Activated CD4-positive, alpha-beta T cell treated with anti-CD3 and anti-CD28 coated beads, Interleukin-2, amount 10 ng/mL, durations not matched to agents 24 days and 14 days (primary cell): ENCODE measurements at regions not wholly inside any gene's neighbourhood (a gene's known extent, or its start where the extent isn't known, plus 50 kb on each side); places are given as distances from the start of the nearest gene placed in this dataset.

Experiments used
- DNase-seq: peaks from one replicate; pipeline ENCODE4 v3.0.0; 2022
- H3K27ac Mint-ChIP-seq: one replicate; pipeline ENCODE4 v1.8.0; 2022; ENCODE audit warnings: mild to moderate bottlenecking, mixed read lengths
- H3K27me3 Mint-ChIP-seq: one replicate; pipeline ENCODE4 v1.8.0; 2022; ENCODE audit warnings: mixed read lengths
- H3K36me3 Mint-ChIP-seq: one replicate; pipeline ENCODE4 v1.8.0; 2022; ENCODE audit warnings: low read depth, mild to moderate bottlenecking, mixed read lengths
- H3K4me1 Mint-ChIP-seq: one replicate; pipeline ENCODE4 v1.8.0; 2021; ENCODE audit warnings: mixed read lengths
- H3K4me3 Mint-ChIP-seq: one replicate; pipeline ENCODE4 v1.8.0; 2022; ENCODE audit warnings: mild to moderate bottlenecking, moderate library complexity, mixed read lengths
- H3K9me3 Mint-ChIP-seq: one replicate; pipeline ENCODE4 v1.8.0; 2021; ENCODE audit warnings: mixed read lengths
- intact Hi-C: fragments of 100-400 bp; cut with micrococcal nuclease; formaldehyde crosslinking; loops from one replicate; pipeline ENCODE4 v1.15.1; 2023

DNA sequence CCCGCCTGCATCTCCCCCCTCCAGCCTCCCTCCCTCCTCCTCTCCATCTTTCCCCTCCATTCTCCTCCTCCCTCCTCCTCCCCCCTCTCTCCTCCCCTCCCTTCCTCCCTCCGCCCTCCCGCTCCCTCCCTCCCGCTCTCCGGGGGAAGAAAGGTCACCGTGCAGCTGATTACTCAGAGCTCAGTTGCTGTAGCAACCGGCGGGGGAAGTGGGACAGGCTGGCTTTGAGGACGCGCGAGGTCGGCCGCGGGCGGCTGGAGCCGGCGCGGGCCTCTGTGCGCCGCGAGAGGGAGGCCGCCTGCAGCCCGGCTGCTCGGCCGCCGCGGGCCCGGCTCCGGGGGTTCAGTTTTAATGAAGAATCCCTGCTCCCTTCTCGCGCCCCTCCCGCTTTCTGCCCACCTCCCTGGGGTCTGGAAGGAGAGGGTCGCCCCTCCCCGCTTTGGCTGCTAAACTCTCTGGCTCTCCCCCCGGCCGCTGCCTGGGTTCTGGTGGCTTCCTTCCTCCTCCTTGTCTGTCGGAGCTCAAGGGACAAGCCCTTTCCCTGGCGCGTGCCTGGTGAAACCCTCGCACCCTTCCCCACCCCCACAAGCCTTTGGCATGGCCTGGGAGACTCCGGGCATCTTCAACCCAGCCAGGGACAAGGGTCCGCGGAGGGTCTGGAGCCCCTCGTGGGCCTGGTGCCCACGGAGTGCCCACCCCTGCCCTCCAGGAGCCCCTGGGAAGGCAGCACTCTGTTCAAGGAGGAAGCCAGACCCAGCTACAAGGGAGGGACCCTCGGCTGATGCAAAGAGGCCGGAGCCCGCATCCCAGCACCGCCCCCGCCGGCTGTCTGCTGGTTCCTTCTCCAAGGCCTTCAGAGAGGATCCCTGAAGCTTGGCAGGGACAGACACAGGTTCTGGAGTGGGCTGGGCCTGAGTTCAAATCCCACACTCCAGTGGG lies 160.3 kb downstream of the C9orf50 start:
- no peaks in the 10 kb centered on the region for H3K27me3 Mint-ChIP-seq
- H3K9me3 Mint-ChIP-seq: peaks cover 13% of the 10 kb centered on the region
- H3K27ac Mint-ChIP-seq: peak overlapping the region; percentile 93
- H3K36me3 Mint-ChIP-seq: no peaks in the 10 kb centered on the region
- intact Hi-C loops: loop anchor here (1.0 kb wide), 3 partner anchors 24 to 283 kb away; no protein-coding TSS in a partner anchor
- peaks cover 39% of the 10 kb centered on the region for H3K4me1 Mint-ChIP-seq
- H3K4me3 Mint-ChIP-seq: peak overlapping the region; percentile 83
- peak; percentile 96 for DNase-seq

DNA sequence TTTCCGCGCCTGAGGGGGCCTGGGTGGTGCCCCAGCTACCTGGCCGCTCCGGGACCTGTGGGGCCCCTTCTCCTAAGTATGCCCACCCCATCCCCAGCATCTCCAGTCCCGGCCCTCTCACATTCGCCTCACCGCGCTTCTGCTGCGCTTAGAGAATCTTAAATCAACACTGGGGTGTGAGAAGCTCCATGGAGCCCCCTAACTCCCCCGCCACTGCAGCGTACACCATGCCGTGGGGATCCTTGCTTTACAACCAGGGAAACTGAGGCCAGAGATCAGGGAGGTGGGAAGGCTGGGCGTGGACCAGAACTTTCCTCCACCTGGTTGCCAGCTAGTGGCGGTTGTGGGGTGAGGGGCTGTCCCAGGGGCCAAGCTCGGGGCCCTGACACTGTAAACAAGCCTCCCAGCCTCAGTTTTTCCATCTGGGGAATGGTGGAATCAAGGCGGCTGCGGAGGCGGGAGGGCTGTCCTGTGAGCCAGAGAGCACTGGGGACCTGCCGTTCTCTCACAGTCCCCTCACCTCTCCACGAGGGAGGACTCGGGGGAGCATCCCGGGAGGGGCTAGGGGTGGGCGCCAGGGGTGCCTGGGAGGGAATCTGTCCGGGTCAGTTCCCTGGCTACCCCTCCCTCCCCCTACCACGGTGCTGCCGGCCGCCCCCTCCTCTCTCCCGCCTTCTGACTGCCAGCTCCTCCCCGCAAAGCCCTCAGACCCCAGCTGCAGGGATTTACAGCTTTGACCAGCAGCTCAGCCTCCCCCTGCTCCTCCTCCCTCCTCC lies 161.2 kb downstream of the C9orf50 start:
- peaks cover 36% of the 10 kb centered on the region for H3K4me1 Mint-ChIP-seq
- H3K4me3 Mint-ChIP-seq: peak overlapping the region; percentile 83
- peaks cover 13% of the 10 kb centered on the region for H3K9me3 Mint-ChIP-seq
- no peaks in the 10 kb centered on the region for H3K27me3 Mint-ChIP-seq
- intact Hi-C loops: loop anchor here (1.0 to 2.0 kb wide), 5 partner anchors 23 to 282 kb away; no protein-coding TSS in a partner anchor
- peak; percentile 78 for DNase-seq
- peak overlapping the region; percentile 93 for H3K27ac Mint-ChIP-seq
- H3K36me3 Mint-ChIP-seq: no peaks in the 10 kb centered on the region

DNA sequence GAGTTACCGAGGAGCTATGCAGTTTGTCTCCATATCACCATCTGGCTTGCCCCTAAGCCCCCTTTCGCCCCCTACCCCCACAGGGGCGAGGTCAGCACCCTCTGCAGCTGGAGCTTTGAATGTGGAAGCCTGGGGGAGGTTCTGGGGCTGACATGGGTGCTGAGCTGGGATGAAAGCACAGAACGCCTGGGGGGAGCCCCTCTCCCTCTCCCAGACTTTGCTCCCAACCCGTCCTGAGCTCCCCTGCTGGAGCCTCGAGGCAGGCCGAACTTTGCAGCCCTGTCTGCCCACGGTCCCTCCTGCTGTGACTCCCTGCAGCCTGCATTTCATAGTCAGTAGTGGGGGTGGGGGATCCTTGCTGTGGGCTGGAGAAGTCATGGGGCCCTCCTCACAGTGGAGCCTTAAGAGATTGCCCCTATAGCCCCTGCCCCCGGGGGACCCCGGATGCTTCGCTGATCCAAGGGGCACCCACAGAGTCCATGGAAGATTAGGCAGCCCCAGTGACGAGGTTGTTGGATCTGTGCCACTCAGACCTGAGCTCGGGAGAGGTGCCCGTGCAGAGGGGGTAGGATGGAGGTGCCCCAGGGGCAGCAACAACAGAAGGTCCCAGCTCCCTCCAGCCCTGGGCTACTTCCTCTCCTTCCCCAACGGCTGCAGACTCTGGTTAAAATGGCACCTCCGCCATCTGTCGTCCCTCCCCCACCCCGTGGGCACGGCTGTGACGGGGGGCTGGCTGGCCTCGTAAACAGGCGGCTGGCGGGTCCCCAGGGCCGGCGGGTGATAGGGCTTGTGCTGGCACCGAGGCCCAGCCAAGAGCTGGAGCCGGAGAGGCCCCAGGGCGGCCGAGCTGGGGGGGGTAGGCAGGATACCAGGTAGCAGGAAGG lies 162.0 kb downstream of the C9orf50 start:
- H3K4me3 Mint-ChIP-seq: peak overlapping the region; percentile 55

DNA sequence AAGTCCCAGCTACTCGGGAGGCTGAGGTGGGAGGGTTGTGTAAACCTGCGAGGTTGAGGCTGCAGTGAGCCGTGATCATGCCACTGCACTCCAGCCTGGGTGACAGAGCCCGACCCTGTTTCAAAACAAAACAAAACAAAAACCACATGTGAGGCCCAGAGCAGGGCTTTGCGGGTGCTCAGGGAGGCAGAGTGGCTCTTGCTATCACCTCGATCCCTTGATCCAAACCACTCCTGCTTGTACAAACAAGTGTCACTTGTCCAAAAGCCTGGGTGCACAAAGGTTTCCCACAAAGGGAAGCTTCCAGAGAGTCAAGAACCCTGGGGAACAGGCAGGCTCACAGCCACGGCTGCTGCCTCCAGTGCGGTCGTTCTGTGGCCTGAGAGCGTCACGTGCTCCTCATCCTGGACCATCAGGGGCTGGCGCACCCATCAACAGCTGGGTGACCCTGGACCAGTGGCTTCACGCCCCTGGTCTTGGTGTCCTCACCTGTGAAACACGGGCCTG lies 162.7 kb downstream of the C9orf50 start:
- peaks cover 39% of the 10 kb centered on the region for H3K4me1 Mint-ChIP-seq
- H3K4me3 Mint-ChIP-seq: peak overlapping the region; percentile 55
- peaks cover 16% of the 10 kb centered on the region for H3K9me3 Mint-ChIP-seq
- intact Hi-C loops: loop anchor here (1.0 to 2.0 kb wide), 3 partner anchors 21 to 221 kb away; no protein-coding TSS in a partner anchor
- DNase-seq: peak; percentile 93
- no peaks in the 10 kb centered on the region for H3K27me3 Mint-ChIP-seq
- peak overlapping the region; percentile 90 for H3K27ac Mint-ChIP-seq
- no peaks in the 10 kb centered on the region for H3K36me3 Mint-ChIP-seq

More for the DNA sequence above, 162.0 kb downstream of the C9orf50 start:
- H3K36me3 Mint-ChIP-seq: no peaks in the 10 kb centered on the region
- intact Hi-C loops: loop anchor here (1.0 to 2.0 kb wide), 3 partner anchors 22 to 222 kb away; no protein-coding TSS in a partner anchor
- H3K27ac Mint-ChIP-seq: peak overlapping the region; percentile 93
- peaks cover 13% of the 10 kb centered on the region for H3K9me3 Mint-ChIP-seq
- peak; percentile 72 for DNase-seq
- H3K4me1 Mint-ChIP-seq: peaks cover 37% of the 10 kb centered on the region
- no peaks in the 10 kb centered on the region for H3K27me3 Mint-ChIP-seq

DNA sequence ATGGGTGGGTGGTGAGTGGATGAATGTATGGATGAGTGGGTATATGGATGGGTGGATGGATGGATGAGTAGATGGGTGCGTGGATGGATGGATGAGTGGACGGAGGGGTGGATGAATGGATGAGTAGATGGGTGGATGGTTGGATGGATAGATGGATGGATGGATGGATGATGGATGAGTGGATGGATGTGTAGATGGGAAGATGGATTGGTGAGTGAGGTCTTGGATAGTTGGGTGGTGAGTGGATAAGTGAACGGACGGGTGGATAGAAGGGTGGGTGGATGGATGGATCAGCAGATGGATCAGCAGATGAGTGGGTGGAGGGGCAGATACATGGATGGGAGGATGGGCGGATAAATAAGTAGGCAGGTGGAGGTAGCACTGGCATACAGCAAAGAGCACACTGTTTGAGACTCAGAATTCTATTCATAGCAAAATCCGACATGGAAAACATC lies 163.5 kb downstream of the C9orf50 start:
- Mint-ChIP-seq H3K4me3 (peak overlapping the region; percentile 29), H3K36me3 (no peaks in the 10 kb centered on the region), H3K27ac (peak overlapping the region; percentile 2), H3K9me3 (peaks cover 16% of the 10 kb centered on the region), H3K4me1 (peaks cover 41% of the 10 kb centered on the region), H3K27me3 (peaks cover 2% of the 10 kb centered on the region)
- intact Hi-C loops: no loop called here
- DNase-seq: no peak

DNA sequence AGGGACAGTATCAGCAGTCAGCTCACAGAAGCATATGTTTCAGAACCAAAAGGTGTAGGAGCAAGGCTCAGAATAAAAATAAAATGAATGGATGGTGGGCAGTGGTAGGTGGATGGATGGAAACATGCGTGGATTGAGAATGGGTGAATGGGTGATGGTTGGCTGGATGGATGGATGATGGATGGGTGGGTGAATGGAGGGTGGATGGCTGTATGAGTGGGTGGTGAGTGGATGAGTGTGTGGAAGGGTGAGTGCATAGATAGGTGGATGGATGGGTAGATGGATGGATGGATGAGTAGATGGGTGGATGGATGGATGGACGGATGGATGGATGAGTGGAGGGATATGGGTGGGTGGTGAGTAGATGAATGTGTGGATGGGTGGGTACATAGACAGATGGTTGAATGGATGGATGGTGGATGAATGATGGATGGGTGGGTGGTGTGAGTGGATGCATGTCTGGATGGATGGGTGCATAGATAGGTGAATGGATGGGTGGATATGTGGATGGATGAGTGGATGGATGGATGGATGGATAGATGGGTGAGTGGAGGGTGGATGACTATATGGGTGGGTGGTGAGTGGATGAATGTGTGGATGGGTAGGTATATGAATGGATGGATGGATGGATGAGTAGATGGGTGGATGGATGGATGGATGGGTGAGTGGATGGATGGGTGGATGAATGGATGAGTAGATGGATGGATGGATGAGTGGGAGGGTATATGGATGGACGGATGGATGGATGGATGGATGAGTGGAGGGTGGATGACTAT lies 164.2 kb downstream of the C9orf50 start:
- intact Hi-C loops: no loop called here
- Mint-ChIP-seq H3K36me3 (no peaks in the 10 kb centered on the region), H3K4me3 (peak overlapping the region; percentile 29), H3K27me3 (peaks cover 5% of the 10 kb centered on the region), H3K4me1 (peaks cover 45% of the 10 kb centered on the region), H3K9me3 (peaks cover 16% of the 10 kb centered on the region), H3K27ac (peak overlapping the region; percentile 51)
- no peak for DNase-seq

DNA sequence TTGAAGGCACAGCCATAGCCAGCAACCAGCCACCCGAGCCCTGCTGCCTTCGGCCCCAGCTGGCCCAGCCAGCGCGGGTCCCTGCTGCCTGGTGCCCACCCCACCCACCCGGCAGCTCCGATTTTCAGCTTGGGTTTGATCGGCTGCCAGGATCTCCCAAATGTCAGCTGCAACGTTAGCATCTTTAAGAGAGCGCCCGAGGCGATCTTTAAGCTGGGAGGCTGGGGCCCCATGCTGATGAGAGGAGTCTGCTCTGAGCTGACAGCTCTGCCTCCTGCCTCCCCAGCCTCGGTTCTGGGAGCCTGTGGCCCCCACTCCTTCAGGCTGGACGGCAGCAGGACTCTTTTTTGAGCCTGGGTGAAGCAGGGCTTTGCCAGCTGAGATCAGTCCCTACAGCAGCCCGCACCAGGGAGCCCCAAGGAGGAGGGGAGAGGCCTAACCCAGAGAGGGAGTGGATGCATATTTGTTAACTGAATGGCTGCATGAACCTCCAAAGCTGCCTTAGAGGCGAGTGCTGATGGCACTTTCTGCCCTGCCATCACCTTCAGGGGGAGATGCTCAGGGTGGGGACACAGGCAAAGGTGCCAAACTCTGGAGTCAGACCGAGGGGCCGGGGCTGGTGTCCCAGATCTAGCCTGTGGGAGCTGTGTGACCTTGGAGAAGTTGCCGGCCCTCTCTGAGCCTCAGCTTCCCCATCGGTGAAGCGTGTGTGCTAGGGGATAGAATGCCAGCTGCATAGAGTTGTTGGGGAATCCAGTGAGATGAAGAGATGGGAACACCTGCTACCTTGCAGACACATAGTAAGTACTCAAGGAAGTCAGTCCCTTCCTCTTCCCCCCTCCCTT lies 165.5 kb downstream of the C9orf50 start:
- Mint-ChIP-seq H3K4me1 (peaks cover 45% of the 10 kb centered on the region), H3K27me3 (peaks cover 5% of the 10 kb centered on the region), H3K27ac (peak overlapping the region; percentile 72), H3K9me3 (peaks cover 16% of the 10 kb centered on the region), H3K4me3 (no peak overlapping the region), H3K36me3 (no peaks in the 10 kb centered on the region)
- intact Hi-C loops: no loop called here
- no peak for DNase-seq

DNA sequence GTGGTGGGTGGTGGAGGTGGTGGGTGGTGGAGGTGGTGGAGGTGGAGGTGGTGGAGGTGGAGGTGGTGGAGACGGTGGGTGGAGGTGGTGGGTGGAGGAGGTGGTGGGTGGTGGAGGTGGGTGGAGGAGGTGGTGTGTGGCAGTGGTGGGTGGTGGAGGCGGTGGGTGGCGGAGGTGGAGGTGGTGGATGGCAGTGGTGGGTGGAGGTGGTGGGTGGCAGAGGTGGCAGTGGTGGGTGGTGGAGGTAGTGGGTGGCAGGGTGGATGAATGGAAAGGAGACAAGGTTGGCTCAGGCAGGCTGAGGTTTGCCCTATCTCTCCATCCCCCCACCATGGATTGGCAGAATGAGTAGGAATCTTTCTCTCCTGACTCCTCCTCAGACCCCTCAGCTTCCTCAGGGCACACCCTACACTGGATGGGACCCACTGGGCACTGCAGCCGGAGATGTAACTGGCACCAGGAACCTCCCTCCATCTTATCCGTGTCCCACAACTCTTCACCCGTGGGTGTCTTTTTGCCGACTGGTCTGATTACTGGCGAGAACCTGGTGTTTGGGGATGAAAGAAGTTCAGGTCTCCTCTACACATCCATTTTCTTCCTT lies 166.3 kb downstream of the C9orf50 start:
- intact Hi-C loops: no loop called here
- Mint-ChIP-seq H3K9me3 (peaks cover 16% of the 10 kb centered on the region), H3K36me3 (no peaks in the 10 kb centered on the region), H3K4me1 (peaks cover 43% of the 10 kb centered on the region), H3K4me3 (no peak overlapping the region), H3K27me3 (peaks cover 5% of the 10 kb centered on the region), H3K27ac (peak overlapping the region; percentile 72)
- no peak for DNase-seq

DNA sequence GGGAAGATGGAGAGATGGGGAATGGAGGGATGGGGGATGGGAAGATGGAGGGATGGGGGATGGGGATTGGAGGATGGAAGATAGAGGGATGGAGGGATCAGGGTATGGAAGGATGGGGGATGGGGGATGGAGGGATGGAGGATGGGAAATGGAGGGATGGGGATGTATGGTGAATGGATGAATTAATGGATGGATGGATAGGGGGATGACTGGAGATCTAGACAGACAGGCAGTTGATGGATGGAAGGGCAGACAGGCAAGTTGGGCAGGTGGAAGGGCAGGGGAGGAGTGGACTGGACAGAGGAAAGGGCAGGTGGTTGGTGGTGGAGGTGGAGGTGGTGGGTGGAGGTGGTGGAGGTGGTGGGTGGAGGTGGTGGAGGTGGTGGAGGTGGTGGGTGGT lies 167.2 kb downstream of the C9orf50 start:
- H3K9me3 Mint-ChIP-seq: peaks cover 16% of the 10 kb centered on the region
- H3K4me1 Mint-ChIP-seq: peaks cover 39% of the 10 kb centered on the region
- peak overlapping the region; percentile 85 for H3K27ac Mint-ChIP-seq
- no peaks in the 10 kb centered on the region for H3K36me3 Mint-ChIP-seq
- intact Hi-C loops: no loop called here
- DNase-seq: no peak
- no peak overlapping the region for H3K4me3 Mint-ChIP-seq
- peaks cover 8% of the 10 kb centered on the region for H3K27me3 Mint-ChIP-seq

DNA sequence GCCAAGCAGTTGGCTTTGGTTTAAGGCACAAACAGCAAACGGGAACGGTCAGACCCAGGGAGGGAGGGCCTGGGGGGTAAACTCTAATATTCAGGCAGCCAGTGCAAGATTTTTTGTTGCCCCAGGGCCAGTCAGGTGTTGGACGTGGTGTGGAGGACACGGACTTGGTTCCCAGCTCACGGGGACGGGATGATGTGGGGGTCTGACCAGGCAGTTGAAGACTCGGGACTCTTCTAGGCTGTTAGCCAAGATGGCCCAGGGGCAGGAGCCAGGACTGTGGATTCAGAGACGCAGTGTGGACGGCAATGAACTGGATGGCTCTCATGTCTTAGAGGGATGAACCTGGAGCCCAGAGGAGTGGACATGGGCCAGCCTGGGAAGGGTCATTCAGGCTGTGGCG lies 169.2 kb downstream of the C9orf50 start:
- no peak for DNase-seq
- H3K36me3 Mint-ChIP-seq: no peaks in the 10 kb centered on the region
- H3K4me1 Mint-ChIP-seq: peaks cover 20% of the 10 kb centered on the region
- no peak overlapping the region for H3K4me3 Mint-ChIP-seq
- peak overlapping the region; percentile 4 for H3K27ac Mint-ChIP-seq
- peaks cover 7% of the 10 kb centered on the region for H3K9me3 Mint-ChIP-seq
- peaks cover 10% of the 10 kb centered on the region for H3K27me3 Mint-ChIP-seq
- intact Hi-C loops: no loop called here

DNA sequence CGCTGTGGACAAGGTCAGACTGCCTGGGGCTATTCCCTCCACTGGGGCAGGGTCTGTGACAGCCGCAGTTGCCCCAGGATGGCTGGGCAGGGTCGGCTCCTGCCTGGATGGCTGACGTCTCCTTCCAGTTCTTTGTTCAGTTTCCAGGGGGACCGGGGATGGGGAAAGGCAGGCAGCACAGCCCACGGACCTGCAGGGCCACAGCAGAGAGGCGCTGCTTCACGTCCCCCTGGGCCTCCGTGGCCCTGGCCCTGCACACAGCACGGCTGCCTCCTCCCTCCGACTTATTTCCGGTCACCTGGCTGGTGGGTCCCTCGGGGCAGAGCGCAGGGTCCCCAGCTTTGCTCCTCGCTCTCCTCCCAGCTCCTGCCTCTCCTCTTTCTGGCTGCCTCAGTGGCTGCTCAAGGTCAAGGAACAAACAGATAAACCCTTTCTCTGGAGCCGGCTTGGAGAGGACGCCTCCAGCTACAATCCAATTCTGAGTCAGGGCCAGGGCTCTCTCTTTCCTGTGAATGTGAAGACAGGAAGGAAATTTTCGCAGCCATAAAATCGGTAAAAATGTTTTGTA lies 169.7 kb downstream of the C9orf50 start:
- H3K36me3 Mint-ChIP-seq: no peaks in the 10 kb centered on the region
- peaks cover 3% of the 10 kb centered on the region for H3K9me3 Mint-ChIP-seq
- DNase-seq: no peak
- peaks cover 10% of the 10 kb centered on the region for H3K27me3 Mint-ChIP-seq
- peaks cover 15% of the 10 kb centered on the region for H3K4me1 Mint-ChIP-seq
- no peak overlapping the region for H3K27ac Mint-ChIP-seq
- no peak overlapping the region for H3K4me3 Mint-ChIP-seq
- intact Hi-C loops: no loop called here
